Fibroblast of pulmonary artery (primary cell): ENCODE measurements at regions not wholly inside any gene's neighbourhood (a gene's known extent, or its start where the extent isn't known, plus 50 kb on each side); places are given as distances from the start of the nearest gene placed in this dataset.

Experiments used
- DNase-seq: peaks from one replicate; pipeline ENCODE4 v3.0.0-alpha.2; 2010; ENCODE audit warnings: low read depth
- H3K4me3 ChIP-seq: replicated peaks from 2 replicates; pipeline ENCODE4 v1.5.1; 2011; ENCODE audit warnings: low read depth, mild to moderate bottlenecking, control low read depth, low read length, moderate library complexity
- CTCF ChIP-seq: IDR thresholded peaks from 2 replicates; pipeline ENCODE4 v1.5.1; 2011; ENCODE audit warnings: mild to moderate bottlenecking, control low read depth, low read length, inconsistent platforms; ENCODE audit errors: missing control alignments

GRCh38 chr4:114373508-114373907 is 225.1 kb upstream of the UGT8 start:
- no peak overlapping the region for H3K4me3 ChIP-seq
- DNase-seq = no peak
- TF ChIP-seq CTCF = no peak

- peak; percentile 62 for TF ChIP-seq CTCF
- peak; percentile 68 for DNase-seq
Measured at GRCh38 chr4:114378305-114378903, 220.2 kb upstream of the UGT8 start.

GRCh38 chr4:114383067-114383466 is 215.5 kb upstream of the UGT8 start:
- H3K4me3 ChIP-seq = no peak overlapping the region
- no peak for DNase-seq
- TF ChIP-seq CTCF = no peak

More at GRCh38 chr4:114378305-114378903, 220.2 kb upstream of the UGT8 start:
- no peak overlapping the region for H3K4me3 ChIP-seq

GRCh38 chr4:114383721-114384120 is 214.9 kb upstream of the UGT8 start:
- no peak overlapping the region for H3K4me3 ChIP-seq
- DNase-seq = peak; percentile 76
- TF ChIP-seq CTCF = no peak

- no peak overlapping the region for H3K4me3 ChIP-seq
- peak; percentile 78 for DNase-seq
- TF ChIP-seq CTCF = peak; percentile 50
Measured at GRCh38 chr4:114384629-114385028, 214.0 kb upstream of the UGT8 start.

- DNase-seq = no peak
- no peak overlapping the region for H3K4me3 ChIP-seq
- TF ChIP-seq CTCF = no peak
Measured at GRCh38 chr4:114385195-114385985, 213.2 kb upstream of the UGT8 start.
